SK-N-SH (cell line): ENCODE measurements at regions not wholly inside any gene's neighbourhood (a gene's known extent, or its start where the extent isn't known, plus 50 kb on each side); places are given as distances from the start of the nearest gene placed in this dataset.

Source experiments
- EP300 ChIP-seq, 2 experiments: IDR thresholded peaks; 2 replicates each; pipeline versions ENCODE4 v1.4.0 to v1.6.1; 2012; ENCODE audit warnings: borderline replicate concordance in 1 of 2, low read depth in 1 of 2, low read length in 1 of 2
- SIN3A ChIP-seq: IDR thresholded peaks from 2 replicates; pipeline ENCODE4 v1.6.1; 2012; ENCODE audit warnings: low read depth, mild to moderate bottlenecking, low read length, moderate library complexity, borderline replicate concordance
- TF ChIP-seq, protein P1 (sequence below): fragments of 200-600 bp; sonication (generic); IDR thresholded peaks from 2 replicates; pipeline ENCODE4 v1.6.1; 2017; ENCODE audit warnings: antibody characterized with exemption, mild to moderate bottlenecking, moderate library complexity
- TF ChIP-seq, protein P2 (sequence below): IDR thresholded peaks from 2 replicates; pipeline ENCODE4 v1.4.0; 2012; ENCODE audit warnings: low read depth, borderline replicate concordance

- TF ChIP-seq, protein P1, sequence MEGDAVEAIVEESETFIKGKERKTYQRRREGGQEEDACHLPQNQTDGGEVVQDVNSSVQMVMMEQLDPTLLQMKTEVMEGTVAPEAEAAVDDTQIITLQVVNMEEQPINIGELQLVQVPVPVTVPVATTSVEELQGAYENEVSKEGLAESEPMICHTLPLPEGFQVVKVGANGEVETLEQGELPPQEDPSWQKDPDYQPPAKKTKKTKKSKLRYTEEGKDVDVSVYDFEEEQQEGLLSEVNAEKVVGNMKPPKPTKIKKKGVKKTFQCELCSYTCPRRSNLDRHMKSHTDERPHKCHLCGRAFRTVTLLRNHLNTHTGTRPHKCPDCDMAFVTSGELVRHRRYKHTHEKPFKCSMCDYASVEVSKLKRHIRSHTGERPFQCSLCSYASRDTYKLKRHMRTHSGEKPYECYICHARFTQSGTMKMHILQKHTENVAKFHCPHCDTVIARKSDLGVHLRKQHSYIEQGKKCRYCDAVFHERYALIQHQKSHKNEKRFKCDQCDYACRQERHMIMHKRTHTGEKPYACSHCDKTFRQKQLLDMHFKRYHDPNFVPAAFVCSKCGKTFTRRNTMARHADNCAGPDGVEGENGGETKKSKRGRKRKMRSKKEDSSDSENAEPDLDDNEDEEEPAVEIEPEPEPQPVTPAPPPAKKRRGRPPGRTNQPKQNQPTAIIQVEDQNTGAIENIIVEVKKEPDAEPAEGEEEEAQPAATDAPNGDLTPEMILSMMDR = no peak
- TF ChIP-seq, protein P2, sequence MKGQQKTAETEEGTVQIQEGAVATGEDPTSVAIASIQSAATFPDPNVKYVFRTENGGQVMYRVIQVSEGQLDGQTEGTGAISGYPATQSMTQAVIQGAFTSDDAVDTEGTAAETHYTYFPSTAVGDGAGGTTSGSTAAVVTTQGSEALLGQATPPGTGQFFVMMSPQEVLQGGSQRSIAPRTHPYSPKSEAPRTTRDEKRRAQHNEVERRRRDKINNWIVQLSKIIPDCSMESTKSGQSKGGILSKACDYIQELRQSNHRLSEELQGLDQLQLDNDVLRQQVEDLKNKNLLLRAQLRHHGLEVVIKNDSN = no peak
- TF ChIP-seq SIN3A (no peak), EP300 (IDR thresholded peaks at IDR 0.05; ENCODE audit: borderline replicate concordance in 1 of 2, low read depth in 1 of 2, low read length in 1 of 2) (no peak)
Measured at GRCh38 chr19:30752876-30753275, 380.7 kb downstream of the ZNF536 start.
